Natural killer cell (primary cell): ENCODE measurements at regions not wholly inside any gene's neighbourhood (a gene's known extent, or its start where the extent isn't known, plus 50 kb on each side); places are given as distances from the start of the nearest gene placed in this dataset.

ENCODE experiments used
- ATAC-seq, 3 donors: fragments of 150-1000 bp in 2 of 3; fragments of 200-7000 bp in 1 of 3; cut with Tn5 transposase; 1 replicate in 1 of 3; 2 replicates in 2 of 3; pipeline ENCODE4 v1.10.0; 2021; ENCODE audit warnings: mild to moderate bottlenecking in 2 of 3, moderate library complexity in 2 of 3
- DNase-seq, 2 donors: peaks; one replicate each; pipeline versions ENCODE4 v3.0.0 to v3.0.0-alpha.2; 2013 to 2021; ENCODE audit warnings: mixed read lengths in 1 of 2
- H3K27ac ChIP-seq: one replicate; pipeline ENCODE4 v1.5.1; 2013; ENCODE audit warnings: mild to moderate bottlenecking, low read length
- H3K27me3 ChIP-seq: one replicate; pipeline ENCODE4 v1.6.1; 2013; ENCODE audit warnings: low read length; ENCODE audit not compliant: control insufficient read depth, insufficient read depth
- H3K36me3 ChIP-seq: one replicate; pipeline ENCODE4 v1.6.1; 2013; ENCODE audit warnings: low read length; ENCODE audit not compliant: control insufficient read depth, insufficient read depth
- H3K4me1 ChIP-seq: one replicate; pipeline ENCODE4 v1.6.1; 2013; ENCODE audit warnings: low read length; ENCODE audit not compliant: control insufficient read depth, insufficient read depth
- H3K4me3 ChIP-seq: one replicate; pipeline ENCODE4 v1.5.1; 2013; ENCODE audit warnings: low read length
- H3K9me3 ChIP-seq: one replicate; pipeline ENCODE4 v1.6.1; 2013; ENCODE audit warnings: low read length; ENCODE audit not compliant: control insufficient read depth, insufficient read depth
- H3K27ac Mint-ChIP-seq, 2 donors: one replicate each; pipeline ENCODE4 v1.8.0; 2022; ENCODE audit warnings: mild to moderate bottlenecking in 2 of 2, mixed read lengths in 2 of 2, moderate library complexity in 1 of 2
- H3K27me3 Mint-ChIP-seq, 2 donors: one replicate each; pipeline ENCODE4 v1.8.0; 2022; ENCODE audit warnings: low read depth in 2 of 2, mixed read lengths in 2 of 2
- H3K36me3 Mint-ChIP-seq: one replicate; pipeline ENCODE4 v1.8.0; 2022; ENCODE audit warnings: mixed read lengths
- H3K4me1 Mint-ChIP-seq, 2 donors: one replicate each; pipeline ENCODE4 v1.8.0; 2022; ENCODE audit warnings: mixed read lengths in 2 of 2
- H3K4me3 Mint-ChIP-seq: one replicate; pipeline ENCODE4 v1.8.0; 2022; ENCODE audit warnings: mild to moderate bottlenecking, moderate library complexity, mixed read lengths
- H3K9me3 Mint-ChIP-seq, 2 donors: one replicate each; pipeline ENCODE4 v1.8.0; 2022; ENCODE audit warnings: mixed read lengths in 2 of 2
- CTCF ChIP-seq: fragments of 200-600 bp; IDR thresholded peaks from one replicate; pipeline ENCODE4 v1.8.0; 2022; ENCODE audit warnings: antibody characterized with exemption
- WGBS: methylation state at CpG from one replicate; pipeline ENCODE4 v1.1.7; 2013; ENCODE audit warnings: missing lambda C conversion rate; ENCODE audit not compliant: insufficient coverage; 5-methylcytosine and 5-hydroxymethylcytosine counted together
- intact Hi-C: fragments of 100-400 bp; cut with micrococcal nuclease; formaldehyde crosslinking; loops from one replicate; pipeline ENCODE4 v1.14.2; 2022

- intact Hi-C loops, result no loop called here
- peaks cover 2 to 3% of the 10 kb centered on the region in 2 donors for H3K9me3 Mint-ChIP-seq
- H3K4me1 Mint-ChIP-seq, result no peaks in the 10 kb centered on the region
- ATAC-seq (no peak), DNase-seq (no peak)
- Histone ChIP-seq H3K27ac (no peak overlapping the region), H3K9me3 (no peaks in the 10 kb centered on the region), H3K36me3 (no peaks in the 10 kb centered on the region), H3K4me3 (no peak overlapping the region), H3K27me3 (no peaks in the 10 kb centered on the region), H3K4me1 (no peaks in the 10 kb centered on the region)
- no peaks in the 10 kb centered on the region for H3K36me3 Mint-ChIP-seq
- no peak overlapping the region for H3K27ac Mint-ChIP-seq
- no peak for TF ChIP-seq CTCF
- no peaks in the 10 kb centered on the region for H3K27me3 Mint-ChIP-seq
- H3K4me3 Mint-ChIP-seq, result no peak overlapping the region
Observed at GRCh38 chr20:10947726-10948125, 273.9 kb upstream of the JAG1 start.

DNA sequence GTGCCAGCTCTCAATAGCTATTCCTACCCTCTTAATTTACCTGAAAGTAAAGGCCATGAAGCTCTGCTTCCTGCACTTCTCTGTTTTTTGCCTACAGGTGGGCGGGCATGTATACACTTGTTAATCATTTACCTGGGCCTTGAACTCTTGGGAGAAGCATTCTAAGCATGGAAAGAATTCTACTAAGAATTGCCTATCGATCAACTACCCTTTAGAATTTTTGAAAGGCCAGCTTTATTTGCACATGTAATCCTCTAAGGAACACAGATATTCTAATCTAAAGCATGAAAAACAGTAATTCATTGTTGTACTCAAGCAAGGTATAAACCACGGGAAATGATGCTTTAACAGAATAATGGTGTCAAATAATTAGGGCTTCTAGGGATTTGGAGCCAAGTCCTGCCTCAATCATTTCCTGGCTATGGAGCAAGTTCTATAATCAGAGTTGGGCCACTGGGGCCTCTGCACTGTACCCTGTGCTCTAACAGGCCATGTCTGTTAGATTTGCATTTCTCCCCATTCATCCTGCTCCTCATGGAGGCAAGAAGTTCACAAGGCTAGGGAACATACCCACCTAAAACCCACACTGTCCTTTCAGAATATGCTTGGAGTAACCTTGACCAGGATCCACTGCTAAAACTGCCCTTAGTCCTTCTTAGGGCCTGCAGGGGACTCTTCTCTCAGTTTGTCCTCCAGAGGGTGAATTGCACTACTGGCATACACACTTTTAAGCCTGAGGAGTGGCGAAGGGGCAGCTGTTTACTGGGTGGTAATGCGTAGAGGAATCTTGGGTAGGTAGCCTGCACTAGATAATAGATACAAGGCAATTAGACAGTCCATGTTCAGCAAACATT is 276.4 kb upstream of the JAG1 start:
- H3K27ac ChIP-seq, result no peak overlapping the region
- Mint-ChIP-seq H3K4me3 (no peak overlapping the region), H3K27me3 (no peaks in the 10 kb centered on the region), H3K36me3 (no peaks in the 10 kb centered on the region), H3K27ac (no peak overlapping the region), H3K9me3 (peaks cover 2 to 3% of the 10 kb centered on the region in 2 donors), H3K4me1 (no peaks in the 10 kb centered on the region)
- no peak overlapping the region for H3K4me3 ChIP-seq
- no peaks in the 10 kb centered on the region for H3K36me3 ChIP-seq
- no peak for TF ChIP-seq CTCF
- H3K4me1 ChIP-seq, result no peaks in the 10 kb centered on the region
- ATAC-seq, result no peak
- no peaks in the 10 kb centered on the region for H3K9me3 ChIP-seq
- intact Hi-C loops, result no loop called here
- WGBS, result 79% methylated on average over 5 of the region's 5 CpGs
- H3K27me3 ChIP-seq, result no peaks in the 10 kb centered on the region
- DNase-seq, result no peak

DNA sequence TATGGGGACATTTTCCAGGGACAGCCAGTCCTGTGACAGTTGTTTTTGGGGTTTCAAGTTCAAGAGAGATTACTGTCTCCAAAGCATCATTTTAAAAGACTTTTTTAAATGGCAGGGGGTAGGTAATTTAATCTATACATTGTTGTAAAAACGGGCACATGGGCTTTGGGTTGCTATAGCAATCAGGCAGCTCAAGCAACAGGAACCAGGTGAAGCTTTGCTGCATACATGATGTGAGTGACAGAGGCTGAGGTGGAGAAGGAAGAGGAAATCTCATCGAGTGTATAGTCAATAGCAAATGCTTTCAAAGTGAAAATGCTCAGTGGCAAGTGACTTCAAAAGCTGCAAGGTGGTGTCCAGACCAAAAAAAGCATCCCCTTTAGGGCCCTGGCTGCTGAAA is 277.4 kb upstream of the JAG1 start:
- Mint-ChIP-seq H3K4me3 (no peak overlapping the region), H3K9me3 (peaks cover 2 to 3% of the 10 kb centered on the region in 2 donors), H3K36me3 (no peaks in the 10 kb centered on the region), H3K27me3 (no peaks in the 10 kb centered on the region), H3K27ac (no peak overlapping the region), H3K4me1 (no peaks in the 10 kb centered on the region)
- Histone ChIP-seq H3K36me3 (no peaks in the 10 kb centered on the region), H3K9me3 (no peaks in the 10 kb centered on the region), H3K4me3 (no peak overlapping the region), H3K27ac (no peak overlapping the region), H3K4me1 (no peaks in the 10 kb centered on the region), H3K27me3 (no peaks in the 10 kb centered on the region)
- DNase-seq (no peak), ATAC-seq (no peak)
- 4% methylated on average over 2 of the region's 2 CpGs for WGBS
- TF ChIP-seq CTCF, result no peak
- intact Hi-C loops, result no loop called here

DNA sequence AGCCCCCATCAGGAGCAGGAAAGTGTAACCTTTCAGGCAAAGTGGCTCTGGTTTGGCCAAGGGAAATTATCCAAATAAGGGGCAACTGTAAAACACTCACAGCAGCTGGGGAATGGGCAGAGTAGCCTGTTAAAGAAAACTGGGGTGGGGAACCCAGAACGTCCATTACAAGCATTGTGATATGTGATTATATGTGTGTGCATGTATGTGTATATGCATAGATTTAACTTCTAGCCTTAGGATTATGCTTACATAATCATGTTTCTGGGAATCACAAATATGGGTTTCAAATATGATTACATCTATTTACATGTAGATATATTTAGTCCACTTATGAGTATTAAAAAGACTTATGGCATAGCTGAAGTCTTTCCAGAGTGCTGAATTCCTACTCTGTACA is 278.1 kb upstream of the JAG1 start:
- 63% methylated on average over 1 of the region's 1 CpG for WGBS
- no peaks in the 10 kb centered on the region for H3K4me1 ChIP-seq
- DNase-seq (no peak), ATAC-seq (no peak)
- no peak overlapping the region for H3K27ac Mint-ChIP-seq
- H3K27me3 ChIP-seq, result no peaks in the 10 kb centered on the region
- no peak for TF ChIP-seq CTCF
- intact Hi-C loops, result no loop called here
- H3K27ac ChIP-seq, result no peak overlapping the region
- no peaks in the 10 kb centered on the region for H3K4me1 Mint-ChIP-seq
- H3K9me3 Mint-ChIP-seq, result peaks cover under 1 to 1% of the 10 kb centered on the region in 2 donors
- no peaks in the 10 kb centered on the region for H3K27me3 Mint-ChIP-seq
- H3K36me3 ChIP-seq, result no peaks in the 10 kb centered on the region
- no peak overlapping the region for H3K4me3 Mint-ChIP-seq
- no peaks in the 10 kb centered on the region for H3K9me3 ChIP-seq
- no peak overlapping the region for H3K4me3 ChIP-seq
- no peaks in the 10 kb centered on the region for H3K36me3 Mint-ChIP-seq
